IMR-90 (cell line): ENCODE measurements at regions not wholly inside any gene's neighbourhood (a gene's known extent, or its start where the extent isn't known, plus 50 kb on each side); places are given as distances from the start of the nearest gene placed in this dataset.

Source experiments
- ATAC-seq: fragments of 200-7000 bp; cut with Tn5 transposase; 2 replicates; pipeline ENCODE4 v1.9.1; 2020; ENCODE audit warnings: low read depth, mild to moderate bottlenecking, moderate library complexity
- BruUV-seq: library from RNA; stranded (reverse); fragments of 400-500 nt; replicated peaks from 2 replicates; lab custom pipeline; 2021; lab: Mats Ljungman, UMichigan
- CTCF ChIA-PET: fragments of 300-600 bp; formaldehyde crosslinking; extraction: SDS; loops from one replicate; lab custom pipeline; 2021; ENCODE audit warnings: antibody characterized with exemption; lab: Yijun Ruan, JAX
- POLR2A ChIA-PET: fragments of 300-600 bp; sonication (Branson Sonifier 250); formaldehyde crosslinking; loops from one replicate; lab custom pipeline; 2022; ENCODE audit warnings: antibody characterized with exemption; ENCODE audit not compliant: unreplicated experiment; lab: Charles Lee
- DNase-seq: peaks from one replicate; pipeline ENCODE4 v3.0.0; 2013
- H2AFZ ChIP-seq: replicated peaks from 2 replicates; pipeline ENCODE3; 2013; ENCODE audit warnings: low read length, mild to moderate bottlenecking; ENCODE audit not compliant: poor library complexity
- H2AK5ac ChIP-seq: 2 replicates; pipeline ENCODE4 v1.6.1; 2013; ENCODE audit warnings: low read depth, low read length, inconsistent platforms
- H2AK9ac ChIP-seq: replicated peaks from 2 replicates; pipeline ENCODE3; 2013; ENCODE audit warnings: mild to moderate bottlenecking, low read depth, low read length, moderate library complexity; ENCODE audit not compliant: poor library complexity
- H2BK120ac ChIP-seq: 2 replicates; pipeline ENCODE4 v1.6.1; 2013; ENCODE audit warnings: low read depth, low read length, inconsistent platforms
- H2BK15ac ChIP-seq: 3 replicates; pipeline ENCODE4 v1.6.1; 2013; ENCODE audit warnings: low read depth, low read length, inconsistent platforms
- H2BK20ac ChIP-seq: 2 replicates; pipeline ENCODE4 v1.6.1; 2013; ENCODE audit warnings: low read depth, mild to moderate bottlenecking, inconsistent platforms, low read length, moderate library complexity
- H2BK5ac ChIP-seq: 2 replicates; pipeline ENCODE4 v1.6.1; 2013; ENCODE audit warnings: mild to moderate bottlenecking, low read depth, low read length, inconsistent platforms; ENCODE audit not compliant: poor library complexity, severe bottlenecking
- H3K14ac ChIP-seq: replicated peaks from 2 replicates; pipeline ENCODE4 v1.6.1; 2013; ENCODE audit warnings: low read depth, low read length, inconsistent platforms
- H3K18ac ChIP-seq: 2 replicates; pipeline ENCODE4 v1.6.1; 2013; ENCODE audit warnings: low read depth, low read length, control low read depth
- H3K23ac ChIP-seq: 2 replicates; pipeline ENCODE4 v1.6.1; 2013; ENCODE audit warnings: low read depth, low read length, inconsistent platforms
- H3K27ac ChIP-seq: 2 replicates; pipeline ENCODE4 v1.5.1; 2013; ENCODE audit warnings: mild to moderate bottlenecking, control low read depth, low read length; ENCODE audit not compliant: insufficient read depth
- H3K27me3 ChIP-seq: 2 replicates; pipeline ENCODE4 v1.6.1; 2013; ENCODE audit warnings: low read length; ENCODE audit not compliant: control insufficient read depth, insufficient read depth
- H3K36me3 ChIP-seq: 2 replicates; pipeline ENCODE4 v1.6.1; 2013; ENCODE audit warnings: low read length, mixed read lengths; ENCODE audit not compliant: control insufficient read depth, insufficient read depth
- H3K4ac ChIP-seq: 2 replicates; pipeline ENCODE4 v1.6.1; 2013; ENCODE audit warnings: low read depth, low read length, inconsistent platforms
- H3K4me1 ChIP-seq: 2 replicates; pipeline ENCODE4 v1.6.1; 2013; ENCODE audit warnings: low read length, mixed read lengths; ENCODE audit not compliant: control insufficient read depth, insufficient read depth
- H3K4me2 ChIP-seq: 2 replicates; pipeline ENCODE4 v1.6.1; 2013; ENCODE audit warnings: low read depth, mild to moderate bottlenecking, control low read depth, low read length, moderate library complexity
- H3K4me3 ChIP-seq: 2 replicates; pipeline ENCODE4 v1.5.1; 2013; ENCODE audit warnings: low read depth, mild to moderate bottlenecking, control low read depth, low read length, moderate library complexity; ENCODE audit not compliant: insufficient read depth
- H3K56ac ChIP-seq: 2 replicates; pipeline ENCODE4 v1.6.1; 2013; ENCODE audit warnings: low read length, inconsistent platforms; ENCODE audit not compliant: insufficient read depth; ENCODE audit errors: extremely low read depth
- H3K79me1 ChIP-seq, 2 experiments: 2 replicates each; pipeline ENCODE4 v1.6.1; 2013; ENCODE audit warnings: low read length in 2 of 2, inconsistent platforms in 1 of 2, low read depth in 1 of 2
- H3K9ac ChIP-seq: 2 replicates; pipeline ENCODE4 v1.6.1; 2013; ENCODE audit warnings: low read depth, low read length, control low read depth
- H3K9me1 ChIP-seq: 2 replicates; pipeline ENCODE4 v1.6.1; 2013; ENCODE audit warnings: low read length, inconsistent platforms; ENCODE audit not compliant: insufficient read depth
- H3K9me3 ChIP-seq: 2 replicates; pipeline ENCODE4 v1.6.1; 2013; ENCODE audit warnings: low read length; ENCODE audit not compliant: control insufficient read depth, insufficient read depth
- H4K20me1 ChIP-seq: 2 replicates; pipeline ENCODE4 v1.6.1; 2013; ENCODE audit warnings: low read length, inconsistent platforms; ENCODE audit not compliant: insufficient read depth
- H4K5ac ChIP-seq: 2 replicates; pipeline ENCODE4 v1.6.1; 2013; ENCODE audit warnings: mild to moderate bottlenecking, low read depth, low read length, control low read depth
- H4K8ac ChIP-seq, 2 experiments: 2 replicates each; pipeline ENCODE4 v1.6.1; 2013; ENCODE audit warnings: low read depth in 2 of 2, low read length in 2 of 2, control low read depth in 1 of 2, inconsistent platforms in 1 of 2
- H4K91ac ChIP-seq: 2 replicates; pipeline ENCODE4 v1.6.1; 2013; ENCODE audit warnings: low read depth, low read length, inconsistent platforms; ENCODE audit not compliant: insufficient read depth
- CHD1 ChIP-seq: IDR thresholded peaks from 2 replicates; pipeline ENCODE4 v1.6.1; 2012; ENCODE audit warnings: low read depth, low read length, improper control_type of control experiment
- CTCF ChIP-seq: conservative IDR thresholded peaks from 2 replicates; pipeline ENCODE4 v1.5.1; 2012; ENCODE audit warnings: mild to moderate bottlenecking, low read depth, low read length, improper control_type of control experiment
- ELK1 ChIP-seq: fragments of 150-350 bp; IDR thresholded peaks from 2 replicates; pipeline ENCODE4 v1.6.1; 2016; ENCODE audit warnings: low read depth, mild to moderate bottlenecking, low read length, moderate library complexity, borderline replicate concordance
- FOS ChIP-seq: fragments of 150-350 bp; IDR thresholded peaks from 2 replicates; pipeline ENCODE4 v1.6.1; 2016; ENCODE audit warnings: low read depth, low read length
- MAZ ChIP-seq: IDR thresholded peaks from 2 replicates; pipeline ENCODE4 v1.6.1; 2012; ENCODE audit warnings: low read depth, mild to moderate bottlenecking, low read length, improper control_type of control experiment, moderate library complexity, borderline replicate concordance
- RAD21 ChIP-seq: IDR thresholded peaks from 2 replicates; pipeline ENCODE4 v1.6.1; 2012; ENCODE audit warnings: low read length, improper control_type of control experiment
- RCOR1 ChIP-seq: IDR thresholded peaks from 2 replicates; pipeline ENCODE4 v1.6.1; 2012; ENCODE audit warnings: mild to moderate bottlenecking, low read length, improper control_type of control experiment; ENCODE audit not compliant: insufficient replicate concordance
- SMC3 ChIP-seq: fragments of 150-350 bp; IDR thresholded peaks from 2 replicates; pipeline ENCODE4 v1.6.1; 2016; ENCODE audit warnings: low read depth, mild to moderate bottlenecking, antibody characterized with exemption, low read length, moderate library complexity
- WGBS, 2 experiments: methylation state at CpG; one replicate each; pipeline versions ENCODE4 v1.1.5 to v1.1.7; 2013; ENCODE audit warnings: missing lambda C conversion rate in 2 of 2; ENCODE audit not compliant: insufficient read length in 1 of 2; ENCODE audit errors: extremely low coverage in 2 of 2; 5-methylcytosine and 5-hydroxymethylcytosine counted together
- dilution Hi-C: fragments of 300-500 bp; cut with HindIII; formaldehyde crosslinking; loops from one replicate; pipeline ENCODE4 v1.14.3; 2018; ENCODE audit warnings: low sequenced_read_pairs; ENCODE audit not compliant: unreplicated experiment
- in situ Hi-C: fragments of 300-500 bp; cut with MboI; formaldehyde crosslinking; loops from 3 replicates; pipeline ENCODE4 v1.14.3; 2019; ENCODE audit warnings: low sequenced_read_pairs, inconsistent platforms, mixed read lengths
- intact Hi-C: fragments of 100-400 bp; cut with micrococcal nuclease; formaldehyde crosslinking; loops from 2 replicates; pipeline ENCODE4 v1.10.0; 2022

GRCh38 chr2:228527197-228527881 lies 345.9 kb upstream of the SPHKAP start:
- intact Hi-C loops, result no loop called here

More at GRCh38 chr2:228527197-228527881, 345.9 kb upstream of the SPHKAP start:
- no peaks in the 10 kb centered on the region for H3K9me1 ChIP-seq
- no peaks in the 10 kb centered on the region for H3K4me1 ChIP-seq
- in situ Hi-C loops (no loop called here), dilution Hi-C loops (no loop called here)
- no peaks in the 10 kb centered on the region for H3K27me3 ChIP-seq
- H3K18ac ChIP-seq, result no peak overlapping the region
- no peak overlapping the region for H2BK120ac ChIP-seq
- no peak overlapping the region for H2BK20ac ChIP-seq
- H4K20me1 ChIP-seq, result no peaks in the 10 kb centered on the region
- no peaks in the 10 kb centered on the region for H3K36me3 ChIP-seq
- no TSS peak for BruUV-seq
- no peak overlapping the region for H3K4ac ChIP-seq
- no peak overlapping the region for H2AK9ac ChIP-seq
- H3K9me3 ChIP-seq, result peaks cover 2% of the 10 kb centered on the region; the same call in 1 of the 2 replicates
- no peak overlapping the region for H3K23ac ChIP-seq
- H2BK5ac ChIP-seq, result no peak overlapping the region
- H4K5ac ChIP-seq, result no peak overlapping the region
- no peak overlapping the region for H4K8ac ChIP-seq
- no peak overlapping the region for H3K4me2 ChIP-seq
- ChIA-PET POLR2A (no interaction called here), CTCF (no interaction called here)
- no peak overlapping the region for H3K56ac ChIP-seq
- H3K79me1 ChIP-seq, result no peaks in the 10 kb centered on the region
- no peak overlapping the region for H3K9ac ChIP-seq
- peak; percentile 3 for DNase-seq
- H3K14ac ChIP-seq, result no peak overlapping the region
- whole genome bisulfite sequencing, 2 experiments, result no CpG with 5 or more reads among the region's 3 CpGs
- H2AK5ac ChIP-seq, result no peak overlapping the region
- H4K91ac ChIP-seq, result no peak overlapping the region
- ATAC-seq, result no peak
- H2AFZ ChIP-seq, result no peak overlapping the region
- no peak overlapping the region for H3K4me3 ChIP-seq
- no peak overlapping the region for H2BK15ac ChIP-seq
- TF ChIP-seq ELK1 (no peak), FOS (no peak), CHD1 (no peak), RAD21 (no peak), MAZ (no peak), RCOR1 (no peak), CTCF (no peak), SMC3 (no peak)
- H3K27ac ChIP-seq, result no peak overlapping the region
